GM19468 (cell line): ENCODE measurements at regions not wholly inside any gene's neighbourhood (a gene's known extent, or its start where the extent isn't known, plus 50 kb on each side); places are given as distances from the start of the nearest gene placed in this dataset.

Source experiments
- ATAC-seq: cut with Tn5 transposase; IDR thresholded peaks from one replicate; pipeline ENCODE4 v1.9.1; 2021; ENCODE audit warnings: mild to moderate bottlenecking, moderate library complexity, moderate number of reproducible peaks; ENCODE audit not compliant: unreplicated experiment; ENCODE audit errors: extremely low read depth

GRCh38 chr15:77808581-77809177, 176.0 kb upstream of the LINGO1 start:
- no peak for ATAC-seq

- no peak for ATAC-seq
Measured at GRCh38 chr15:77808075-77808474, 175.4 kb upstream of the LINGO1 start.

GRCh38 chr15:77807611-77808010, 174.9 kb upstream of the LINGO1 start:
- no peak for ATAC-seq

GRCh38 chr15:77807115-77807514, 174.4 kb upstream of the LINGO1 start:
- ATAC-seq = no peak

GRCh38 chr15:77804210-77804609, 171.5 kb upstream of the LINGO1 start:
- ATAC-seq = no peak

- no peak for ATAC-seq
Measured at GRCh38 chr15:77803487-77803886, 170.8 kb upstream of the LINGO1 start.

- ATAC-seq = no peak
Measured at GRCh38 chr15:77800305-77800704, 167.6 kb upstream of the LINGO1 start.

GRCh38 chr15:77798847-77799246, 166.1 kb upstream of the LINGO1 start:
- ATAC-seq = no peak

GRCh38 chr15:77798151-77798835, 165.6 kb upstream of the LINGO1 start:
- ATAC-seq = no peak

GRCh38 chr15:77797270-77797669, 164.6 kb upstream of the LINGO1 start:
- ATAC-seq = no peak

- ATAC-seq = no peak
Measured at GRCh38 chr15:77796046-77796729, 163.5 kb upstream of the LINGO1 start.

- ATAC-seq = no peak
Measured at GRCh38 chr15:77795446-77795845, 162.7 kb upstream of the LINGO1 start.

- no peak for ATAC-seq
Measured at GRCh38 chr15:77791941-77792340, 159.2 kb upstream of the LINGO1 start.

GRCh38 chr15:77790481-77790880, 157.8 kb upstream of the LINGO1 start:
- no peak for ATAC-seq

GRCh38 chr15:77786956-77787355, 154.2 kb upstream of the LINGO1 start:
- ATAC-seq = no peak

GRCh38 chr15:77786181-77786890, 153.6 kb upstream of the LINGO1 start:
- no peak for ATAC-seq

GRCh38 chr15:77784361-77785292, 151.9 kb upstream of the LINGO1 start:
- no peak for ATAC-seq

GRCh38 chr15:77783636-77784035, 150.9 kb upstream of the LINGO1 start:
- no peak for ATAC-seq

- ATAC-seq = no peak
Measured at GRCh38 chr15:77782691-77783090, 150.0 kb upstream of the LINGO1 start.

GRCh38 chr15:77781946-77782240, 149.2 kb upstream of the LINGO1 start:
- no peak for ATAC-seq
